ENCODE measurements at regions not wholly inside any gene's neighbourhood (a gene's known extent, or its start where the extent isn't known, plus 50 kb on each side); places are given as distances from the start of the nearest gene placed in this dataset.

DNA sequence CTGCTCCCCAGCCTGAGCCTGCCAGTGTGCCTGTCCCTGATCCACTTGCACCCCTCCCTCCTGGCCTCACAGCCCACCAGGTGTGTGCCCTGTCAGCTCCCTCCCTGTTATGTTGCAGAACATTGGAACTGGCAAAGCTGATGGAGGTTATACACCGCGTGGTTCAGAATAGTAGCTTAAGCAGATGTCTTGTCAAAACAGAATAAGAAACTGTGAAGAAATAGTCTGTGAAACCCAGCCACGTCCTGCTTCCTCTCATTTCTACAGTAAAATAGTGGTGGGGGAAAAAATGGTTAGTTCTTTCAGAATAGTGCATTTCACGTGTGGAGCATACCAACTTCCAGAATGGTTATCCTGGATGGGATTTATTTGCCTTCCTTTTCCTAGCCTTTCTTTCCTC, 161.2 kb upstream of the NAV2 start:
- peaks cover 0 to 4% of the 10 kb centered on the region in 2 donors for H3K4me1 ChIP-seq
- H3K27me3 ChIP-seq: no peaks in the 10 kb centered on the region
- no peaks in the 10 kb centered on the region for H3K9me3 ChIP-seq
- no peaks in the 10 kb centered on the region for H3K36me3 ChIP-seq
- DNase-seq (ENCODE audit: low spot score): no peak
- TF ChIP-seq, protein P1, sequence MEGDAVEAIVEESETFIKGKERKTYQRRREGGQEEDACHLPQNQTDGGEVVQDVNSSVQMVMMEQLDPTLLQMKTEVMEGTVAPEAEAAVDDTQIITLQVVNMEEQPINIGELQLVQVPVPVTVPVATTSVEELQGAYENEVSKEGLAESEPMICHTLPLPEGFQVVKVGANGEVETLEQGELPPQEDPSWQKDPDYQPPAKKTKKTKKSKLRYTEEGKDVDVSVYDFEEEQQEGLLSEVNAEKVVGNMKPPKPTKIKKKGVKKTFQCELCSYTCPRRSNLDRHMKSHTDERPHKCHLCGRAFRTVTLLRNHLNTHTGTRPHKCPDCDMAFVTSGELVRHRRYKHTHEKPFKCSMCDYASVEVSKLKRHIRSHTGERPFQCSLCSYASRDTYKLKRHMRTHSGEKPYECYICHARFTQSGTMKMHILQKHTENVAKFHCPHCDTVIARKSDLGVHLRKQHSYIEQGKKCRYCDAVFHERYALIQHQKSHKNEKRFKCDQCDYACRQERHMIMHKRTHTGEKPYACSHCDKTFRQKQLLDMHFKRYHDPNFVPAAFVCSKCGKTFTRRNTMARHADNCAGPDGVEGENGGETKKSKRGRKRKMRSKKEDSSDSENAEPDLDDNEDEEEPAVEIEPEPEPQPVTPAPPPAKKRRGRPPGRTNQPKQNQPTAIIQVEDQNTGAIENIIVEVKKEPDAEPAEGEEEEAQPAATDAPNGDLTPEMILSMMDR (IDR thresholded peaks at IDR 0.05): no peak
- no peak overlapping the region for H3K4me3 ChIP-seq
- no peak overlapping the region for H3K27ac ChIP-seq

DNA sequence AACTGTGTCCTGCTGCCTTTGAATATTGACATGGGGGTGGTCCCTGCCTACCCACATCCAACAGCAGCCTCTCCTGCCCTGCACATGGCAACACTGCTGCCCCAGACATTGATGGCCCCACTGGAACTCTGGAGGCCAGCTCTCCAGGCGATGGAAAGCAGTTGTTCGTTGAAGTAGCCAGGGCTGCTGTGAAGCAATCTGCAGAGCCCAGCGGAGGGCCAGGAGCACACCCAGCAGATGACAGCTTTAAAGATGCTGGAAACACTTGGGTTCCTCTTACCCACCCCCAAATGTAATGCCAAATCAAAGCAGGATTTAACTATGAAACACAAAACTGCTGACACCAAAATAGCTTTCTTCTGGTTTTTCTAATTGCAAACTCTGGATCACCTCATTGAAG, 165.6 kb upstream of the NAV2 start:
- no peak for DNase-seq (ENCODE audit: low spot score)
- Histone ChIP-seq H3K4me3 (no peak overlapping the region), H3K4me1 (no peaks in the 10 kb centered on the region), H3K27ac (no peak overlapping the region), H3K27me3 (no peaks in the 10 kb centered on the region), H3K36me3 (no peaks in the 10 kb centered on the region), H3K9me3 (no peaks in the 10 kb centered on the region)
- TF ChIP-seq, protein P1 (IDR thresholded peaks at IDR 0.05): no peak

DNA sequence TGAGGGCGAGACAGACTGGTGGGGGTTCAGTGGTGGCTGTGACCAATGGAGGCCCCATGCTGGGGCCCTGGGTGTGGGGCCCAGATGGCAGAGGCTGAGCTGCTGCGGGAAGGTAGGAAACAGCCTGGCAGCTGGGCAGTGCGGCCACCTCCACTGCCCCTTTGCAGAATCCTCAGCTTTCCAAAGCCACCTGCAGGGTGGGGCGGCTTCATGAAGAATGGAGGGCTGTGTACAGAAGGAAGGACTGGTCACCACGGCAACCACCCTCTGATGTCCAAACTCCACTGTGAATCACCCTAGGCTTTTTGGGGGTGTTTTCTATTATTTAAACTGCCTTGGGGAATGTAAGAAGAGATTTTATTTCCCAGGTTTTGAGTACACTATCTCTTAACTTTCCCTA, 166.3 kb upstream of the NAV2 start:
- DNase-seq (ENCODE audit: low spot score): no peak
- Histone ChIP-seq H3K4me1 (no peaks in the 10 kb centered on the region), H3K4me3 (no peak overlapping the region), H3K27me3 (no peaks in the 10 kb centered on the region), H3K27ac (no peak overlapping the region), H3K9me3 (no peaks in the 10 kb centered on the region), H3K36me3 (no peaks in the 10 kb centered on the region)
- TF ChIP-seq, protein P1 (IDR thresholded peaks at IDR 0.05): no peak

DNA sequence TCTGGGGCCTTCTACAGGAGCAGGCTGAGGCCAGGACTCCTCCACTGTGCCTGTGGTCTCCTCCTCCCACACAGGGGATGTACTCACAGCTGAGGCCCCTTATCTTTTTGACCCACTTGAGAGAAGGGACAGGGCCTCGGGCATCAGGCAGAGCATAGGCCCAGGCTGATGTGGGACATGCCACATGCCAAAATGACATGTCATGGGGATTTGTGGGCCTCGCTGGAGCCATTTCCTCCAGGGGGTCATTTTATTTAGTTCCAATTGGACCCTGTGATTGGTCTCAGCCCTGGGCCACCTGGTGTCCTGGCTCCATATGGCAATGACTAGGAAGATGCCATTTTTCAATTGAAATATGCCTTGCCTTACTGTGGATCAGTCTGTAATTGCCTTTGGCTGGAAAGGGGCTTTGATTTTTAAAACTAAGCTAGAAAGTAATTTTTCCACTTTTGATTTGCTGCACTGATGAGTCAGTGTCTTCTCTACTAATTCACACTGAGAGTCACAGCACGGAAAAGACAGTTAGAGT, 171.1 kb upstream of the NAV2 start:
- Histone ChIP-seq H3K9me3 (no peaks in the 10 kb centered on the region), H3K27me3 (no peaks in the 10 kb centered on the region)
- TF ChIP-seq, protein P1 (IDR thresholded peaks at IDR 0.05): no peak

DNA sequence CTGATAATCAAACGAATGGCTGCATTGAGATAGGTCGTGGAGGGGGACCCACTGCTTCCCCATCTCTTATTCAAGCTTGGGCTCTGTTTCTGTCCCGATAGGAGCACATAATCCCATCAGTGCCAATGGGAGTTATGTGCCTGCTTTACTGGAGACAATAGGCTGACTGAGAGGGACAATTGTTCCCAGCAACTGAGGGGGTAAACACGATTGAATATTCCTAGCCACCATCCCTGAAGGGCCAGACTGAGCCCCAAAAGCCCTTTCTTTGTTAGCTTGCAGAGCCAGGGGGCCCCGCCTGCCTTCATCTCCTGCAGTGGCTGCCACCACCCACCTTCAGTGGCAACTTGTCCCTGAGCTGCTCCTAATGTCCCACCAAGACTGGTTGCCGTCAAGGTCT, 172.8 kb upstream of the NAV2 start:
- TF ChIP-seq, protein P1 (IDR thresholded peaks at IDR 0.05): no peak
- H3K4me3 ChIP-seq: no peak overlapping the region
- H3K27ac ChIP-seq: no peak overlapping the region
- H3K4me1 ChIP-seq: no peaks in the 10 kb centered on the region
- no peaks in the 10 kb centered on the region for H3K36me3 ChIP-seq
- DNase-seq (ENCODE audit: low spot score): no peak
- H3K9me3 ChIP-seq: no peaks in the 10 kb centered on the region
- H3K27me3 ChIP-seq: no peaks in the 10 kb centered on the region

More for the DNA sequence above, 171.1 kb upstream of the NAV2 start:
- no peaks in the 10 kb centered on the region for H3K4me1 ChIP-seq
- no peaks in the 10 kb centered on the region for H3K36me3 ChIP-seq
- DNase-seq (ENCODE audit: low spot score): no peak
- H3K27ac ChIP-seq: no peak overlapping the region
- no peak overlapping the region for H3K4me3 ChIP-seq

DNA sequence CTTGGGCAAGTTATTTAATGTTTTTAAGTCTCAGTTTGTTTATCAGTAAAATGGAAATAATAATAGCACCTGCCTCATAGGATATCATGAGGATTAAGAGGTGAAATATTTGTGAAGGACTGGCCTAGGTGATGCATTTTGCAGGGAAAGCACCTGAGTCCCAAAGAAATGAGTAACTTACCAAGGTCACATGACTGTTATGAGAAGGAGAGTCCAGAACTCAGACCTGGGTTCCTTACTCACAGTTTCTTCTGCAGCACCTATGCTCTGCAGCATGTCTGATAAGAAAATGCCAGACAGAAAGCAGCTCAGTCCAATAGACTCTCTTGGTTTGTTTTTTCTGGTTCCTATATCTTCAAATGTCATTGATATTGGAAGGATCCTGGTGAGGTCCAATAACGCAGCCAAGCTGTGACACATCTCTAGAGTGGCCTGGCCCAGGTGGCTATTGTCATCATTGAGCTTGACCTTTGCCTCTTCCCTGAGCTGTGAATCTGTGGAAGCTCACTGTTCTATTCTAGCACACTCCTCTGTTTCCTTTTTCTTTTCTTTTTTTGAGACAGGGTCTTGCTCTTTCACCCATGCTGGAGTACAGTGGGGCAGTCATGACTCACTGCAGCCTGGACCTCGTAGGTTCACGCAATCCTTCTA, 174.7 kb upstream of the NAV2 start:
- Histone ChIP-seq H3K27me3 (no peaks in the 10 kb centered on the region), H3K9me3 (no peaks in the 10 kb centered on the region), H3K27ac (no peak overlapping the region), H3K4me1 (no peaks in the 10 kb centered on the region), H3K36me3 (no peaks in the 10 kb centered on the region), H3K4me3 (no peak overlapping the region)
- DNase-seq (ENCODE audit: low spot score): no peak
- TF ChIP-seq, protein P1 (IDR thresholded peaks at IDR 0.05): no peak

All from right atrium auricular region (tissue), 2 donors.